Type B pancreatic cell (in vitro differentiated cells): ENCODE measurements at regions not wholly inside any gene's neighbourhood (a gene's known extent, or its start where the extent isn't known, plus 50 kb on each side); places are given as distances from the start of the nearest gene placed in this dataset.

Experiments
- DNase-seq: peaks from one replicate; pipeline ENCODE4 v3.0.0; 2021; ENCODE audit warnings: mixed read lengths; ENCODE audit not compliant: unreplicated experiment; ENCODE audit errors: extremely low spot score
- H3K27ac Mint-ChIP-seq: 2 replicates; pipeline ENCODE4 v1.8.0; 2021; ENCODE audit warnings: mild to moderate bottlenecking, mixed read lengths
- H3K27me3 Mint-ChIP-seq: 2 replicates; pipeline ENCODE4 v1.8.0; 2021; ENCODE audit warnings: mixed read lengths
- H3K36me3 Mint-ChIP-seq: 2 replicates; pipeline ENCODE4 v1.8.0; 2021; ENCODE audit warnings: mixed read lengths
- H3K4me1 Mint-ChIP-seq: one replicate; pipeline ENCODE4 v1.8.0; 2021; ENCODE audit warnings: mixed read lengths; ENCODE audit not compliant: unreplicated experiment
- H3K4me3 Mint-ChIP-seq: 2 replicates; pipeline ENCODE4 v1.8.0; 2021; ENCODE audit warnings: mild to moderate bottlenecking, mixed read lengths
- H3K9me3 Mint-ChIP-seq: 2 replicates; pipeline ENCODE4 v1.8.0; 2021; ENCODE audit warnings: mixed read lengths
- TF ChIP-seq, protein P1 (sequence below): fragments of 200-600 bp; sonication (generic); conservative IDR thresholded peaks from 2 replicates; pipeline ENCODE4 v1.5.0; 2021; ENCODE audit warnings: antibody characterized with exemption, mild to moderate bottlenecking

DNA sequence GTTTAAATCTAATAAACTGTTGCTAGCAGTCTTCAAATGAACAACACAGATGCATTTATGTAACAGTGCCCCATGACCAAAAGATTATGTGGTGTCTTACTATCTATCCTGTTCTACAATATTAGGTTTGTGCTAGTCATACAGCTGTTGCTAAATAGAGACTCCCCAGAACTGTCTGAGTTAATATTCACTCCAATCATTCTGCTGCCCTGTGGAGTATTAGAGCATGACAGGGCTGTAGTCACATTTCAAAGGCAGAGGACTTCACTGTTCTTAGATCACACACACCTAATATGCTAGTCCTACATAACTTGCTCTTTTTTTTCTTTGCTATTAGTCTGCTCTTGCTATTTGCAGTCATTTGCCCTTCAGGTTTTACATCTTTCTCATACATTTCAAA lies 157.6 kb upstream of the MDGA2 start:
- Mint-ChIP-seq H3K27ac (no peak overlapping the region), H3K27me3 (no peaks in the 10 kb centered on the region), H3K4me1 (peaks cover 6% of the 10 kb centered on the region), H3K36me3 (no peaks in the 10 kb centered on the region), H3K9me3 (peaks cover 4% of the 10 kb centered on the region), H3K4me3 (no peak overlapping the region)
- DNase-seq = no peak
- TF ChIP-seq, protein P1, sequence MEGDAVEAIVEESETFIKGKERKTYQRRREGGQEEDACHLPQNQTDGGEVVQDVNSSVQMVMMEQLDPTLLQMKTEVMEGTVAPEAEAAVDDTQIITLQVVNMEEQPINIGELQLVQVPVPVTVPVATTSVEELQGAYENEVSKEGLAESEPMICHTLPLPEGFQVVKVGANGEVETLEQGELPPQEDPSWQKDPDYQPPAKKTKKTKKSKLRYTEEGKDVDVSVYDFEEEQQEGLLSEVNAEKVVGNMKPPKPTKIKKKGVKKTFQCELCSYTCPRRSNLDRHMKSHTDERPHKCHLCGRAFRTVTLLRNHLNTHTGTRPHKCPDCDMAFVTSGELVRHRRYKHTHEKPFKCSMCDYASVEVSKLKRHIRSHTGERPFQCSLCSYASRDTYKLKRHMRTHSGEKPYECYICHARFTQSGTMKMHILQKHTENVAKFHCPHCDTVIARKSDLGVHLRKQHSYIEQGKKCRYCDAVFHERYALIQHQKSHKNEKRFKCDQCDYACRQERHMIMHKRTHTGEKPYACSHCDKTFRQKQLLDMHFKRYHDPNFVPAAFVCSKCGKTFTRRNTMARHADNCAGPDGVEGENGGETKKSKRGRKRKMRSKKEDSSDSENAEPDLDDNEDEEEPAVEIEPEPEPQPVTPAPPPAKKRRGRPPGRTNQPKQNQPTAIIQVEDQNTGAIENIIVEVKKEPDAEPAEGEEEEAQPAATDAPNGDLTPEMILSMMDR = no peak

DNA sequence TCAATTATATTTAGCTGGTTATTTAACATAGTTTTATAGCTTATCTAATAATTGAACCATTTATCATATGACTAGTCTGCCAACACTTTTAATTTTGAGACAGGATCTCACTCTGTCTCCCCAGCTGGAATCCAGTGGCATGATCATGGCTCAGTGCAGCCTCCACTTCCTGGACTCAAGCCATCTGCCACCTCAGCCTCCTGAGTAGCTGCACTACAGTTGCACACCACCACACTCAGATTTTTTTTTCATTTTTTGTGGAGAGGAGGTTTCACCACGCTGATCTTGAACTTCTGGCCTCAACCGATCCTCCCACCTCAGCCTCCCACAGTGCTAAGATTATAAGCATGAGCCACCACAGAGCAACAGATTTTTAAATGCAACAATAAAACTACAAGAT lies 151.4 kb upstream of the MDGA2 start:
- Mint-ChIP-seq H3K27me3 (no peaks in the 10 kb centered on the region), H3K36me3 (no peaks in the 10 kb centered on the region), H3K9me3 (peaks cover 4% of the 10 kb centered on the region), H3K4me3 (no peak overlapping the region), H3K27ac (no peak overlapping the region), H3K4me1 (no peaks in the 10 kb centered on the region)
- DNase-seq = no peak
- TF ChIP-seq, protein P1 = no peak

DNA sequence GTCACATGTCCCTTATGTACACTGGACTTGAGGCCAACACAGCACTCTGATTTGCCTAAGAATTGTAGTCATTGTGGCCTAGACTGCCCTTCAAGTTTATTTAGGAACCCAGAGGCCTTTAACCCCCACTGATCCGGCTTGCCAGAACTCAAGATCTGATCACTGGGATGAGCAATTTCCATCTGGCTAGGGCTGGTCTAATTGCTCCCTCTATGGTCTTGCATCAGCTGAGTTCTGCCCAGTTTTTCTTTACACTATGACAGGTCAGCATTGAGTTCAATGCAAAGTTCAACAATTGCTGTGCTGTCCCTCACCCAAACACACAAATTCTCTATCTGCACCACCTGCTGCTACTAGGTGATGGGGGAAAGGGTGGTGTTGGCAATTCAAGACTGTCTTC lies 146.9 kb upstream of the MDGA2 start:
- H3K9me3 Mint-ChIP-seq = no peaks in the 10 kb centered on the region
- H3K36me3 Mint-ChIP-seq = no peaks in the 10 kb centered on the region
- DNase-seq = no peak
- no peak overlapping the region for H3K27ac Mint-ChIP-seq
- H3K27me3 Mint-ChIP-seq = no peaks in the 10 kb centered on the region
- no peaks in the 10 kb centered on the region for H3K4me1 Mint-ChIP-seq
- TF ChIP-seq, protein P1 = no peak
- H3K4me3 Mint-ChIP-seq = no peak overlapping the region

DNA sequence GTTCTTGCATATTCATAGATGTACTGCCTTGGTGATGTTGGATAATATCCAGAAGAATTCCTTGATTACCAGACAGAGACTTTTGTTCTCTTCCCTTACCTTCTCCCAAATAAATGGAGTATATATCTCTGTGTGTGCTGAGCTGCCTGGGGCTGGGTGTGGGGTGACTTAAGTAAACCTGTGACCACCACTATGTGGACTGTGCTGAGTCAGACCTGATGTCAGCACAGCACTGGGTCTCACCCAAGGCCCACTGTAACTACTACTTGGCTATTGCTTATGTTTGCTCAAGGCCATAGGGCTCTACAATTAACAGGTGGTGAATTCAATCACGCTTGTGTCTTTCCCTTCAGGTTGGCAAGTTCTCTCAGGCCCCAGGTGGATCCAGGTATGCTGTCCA lies 145.7 kb upstream of the MDGA2 start:
- Mint-ChIP-seq H3K27ac (no peak overlapping the region), H3K4me1 (no peaks in the 10 kb centered on the region), H3K27me3 (no peaks in the 10 kb centered on the region), H3K4me3 (no peak overlapping the region), H3K36me3 (no peaks in the 10 kb centered on the region), H3K9me3 (no peaks in the 10 kb centered on the region)
- TF ChIP-seq, protein P1 = no peak
- DNase-seq = no peak

DNA sequence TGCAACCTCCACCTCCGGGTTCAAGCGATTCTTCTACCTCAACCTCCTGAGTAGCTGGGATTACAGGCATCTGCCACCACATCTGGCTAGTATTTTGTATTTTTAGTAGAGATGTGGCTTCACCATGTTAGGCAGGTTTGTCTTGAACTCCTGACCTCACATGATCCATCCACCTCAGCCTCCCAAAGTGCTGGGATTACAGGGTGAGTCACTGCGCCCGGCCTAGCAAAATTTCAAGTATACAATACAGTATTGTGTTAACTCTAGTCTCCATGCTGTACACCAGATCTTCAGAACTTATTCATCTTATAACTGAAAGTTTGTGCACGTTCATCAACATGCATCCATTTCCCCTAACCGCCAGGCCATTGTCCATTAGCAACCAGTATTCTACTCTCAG lies 115.1 kb upstream of the MDGA2 start:
- TF ChIP-seq, protein P1 = no peak
- Mint-ChIP-seq H3K27ac (no peak overlapping the region), H3K4me1 (no peaks in the 10 kb centered on the region), H3K27me3 (no peaks in the 10 kb centered on the region), H3K9me3 (no peaks in the 10 kb centered on the region), H3K4me3 (no peak overlapping the region), H3K36me3 (peaks cover 3% of the 10 kb centered on the region)
- DNase-seq = no peak

DNA sequence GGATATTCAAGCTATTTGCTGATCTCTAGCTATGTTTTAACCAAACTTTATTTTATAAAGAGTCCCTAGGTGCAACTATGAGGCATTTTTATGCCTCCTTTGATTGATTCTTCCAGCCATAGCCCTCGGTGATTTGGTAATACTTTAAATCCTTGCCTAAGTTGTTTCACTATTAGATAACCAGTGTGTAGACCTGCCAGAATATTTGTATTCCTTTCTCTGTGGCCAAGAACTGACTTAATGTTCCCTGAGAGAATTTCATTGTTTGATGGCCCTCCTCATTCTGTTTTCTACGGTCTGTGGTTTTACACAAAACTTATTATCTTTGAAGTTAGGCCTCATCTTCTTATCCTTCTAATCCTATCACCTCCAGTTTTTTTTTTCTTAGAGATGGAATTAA lies 109.7 kb upstream of the MDGA2 start:
- no peak for DNase-seq
- H3K36me3 Mint-ChIP-seq = no peaks in the 10 kb centered on the region
- no peak overlapping the region for H3K27ac Mint-ChIP-seq
- H3K9me3 Mint-ChIP-seq = no peaks in the 10 kb centered on the region
- H3K4me1 Mint-ChIP-seq = no peaks in the 10 kb centered on the region
- H3K4me3 Mint-ChIP-seq = no peak overlapping the region
- no peaks in the 10 kb centered on the region for H3K27me3 Mint-ChIP-seq
- TF ChIP-seq, protein P1 = no peak
